ENCODE measurements at regions not wholly inside any gene's neighbourhood (a gene's known extent, or its start where the extent isn't known, plus 50 kb on each side); places are given as distances from the start of the nearest gene placed in this dataset.

DNA sequence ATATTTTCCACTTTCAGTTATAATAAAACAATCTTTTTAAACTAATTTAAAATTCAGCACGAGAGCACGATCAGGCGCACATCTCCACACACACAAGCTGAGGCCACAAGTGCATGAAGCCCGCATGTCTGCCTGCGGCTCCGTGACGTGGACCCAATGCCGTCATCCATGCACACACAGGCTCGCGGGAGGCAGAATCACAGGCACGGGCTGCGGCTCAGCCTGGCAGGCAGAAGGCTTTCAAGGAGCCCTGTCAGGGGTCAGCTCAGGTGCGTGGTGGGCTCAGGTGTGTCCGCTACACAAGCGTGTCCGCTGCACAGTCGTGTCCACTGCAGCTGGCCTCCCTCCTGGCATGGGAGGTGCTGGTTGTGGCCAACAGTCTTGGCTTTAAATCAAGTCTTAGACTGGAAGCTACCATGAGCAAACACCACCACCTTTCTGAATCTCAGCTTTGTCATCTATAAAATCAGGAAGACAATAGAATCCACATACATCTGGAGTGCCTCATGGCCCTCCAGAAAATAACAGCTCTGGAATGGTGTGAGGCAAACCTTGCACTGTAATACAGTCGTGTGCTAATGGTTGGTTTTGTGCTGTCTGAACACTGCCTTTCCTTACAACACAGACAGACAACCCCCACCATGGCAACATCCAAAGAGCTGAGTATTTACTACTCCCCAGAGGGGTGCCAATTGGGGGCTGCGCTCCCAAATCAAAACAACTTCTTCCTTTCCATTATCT lies 210.1 kb downstream of the NDUFA10 start:
- TF ChIP-seq CTCF (conservative IDR thresholded peaks at IDR 0.05; ENCODE audit: low read depth in 2 of 2) (no peak), EZH2 (IDR thresholded peaks at IDR 0.05; ENCODE audit: low read depth, unreplicated experiment) (no peak), POLR2AphosphoS5 (IDR thresholded peaks at IDR 0.05; ENCODE audit: low read depth) (no peak), STAT1 (IDR thresholded peaks at IDR 0.05; ENCODE audit: unreplicated experiment) (no peak), JUNB (IDR thresholded peaks at IDR 0.05; ENCODE audit: unreplicated experiment) (no peak), ZNF114 (CRISPR knock-in tag; IDR thresholded peaks at IDR 0.05) (no peak), EZH2phosphoT487 (IDR thresholded peaks at IDR 0.05; ENCODE audit: unreplicated experiment) (no peak), CREB1 (CRISPR knock-in tag; IDR thresholded peaks at IDR 0.05; ENCODE audit: low read depth) (no peak)
- TF ChIP-seq, protein P1, sequence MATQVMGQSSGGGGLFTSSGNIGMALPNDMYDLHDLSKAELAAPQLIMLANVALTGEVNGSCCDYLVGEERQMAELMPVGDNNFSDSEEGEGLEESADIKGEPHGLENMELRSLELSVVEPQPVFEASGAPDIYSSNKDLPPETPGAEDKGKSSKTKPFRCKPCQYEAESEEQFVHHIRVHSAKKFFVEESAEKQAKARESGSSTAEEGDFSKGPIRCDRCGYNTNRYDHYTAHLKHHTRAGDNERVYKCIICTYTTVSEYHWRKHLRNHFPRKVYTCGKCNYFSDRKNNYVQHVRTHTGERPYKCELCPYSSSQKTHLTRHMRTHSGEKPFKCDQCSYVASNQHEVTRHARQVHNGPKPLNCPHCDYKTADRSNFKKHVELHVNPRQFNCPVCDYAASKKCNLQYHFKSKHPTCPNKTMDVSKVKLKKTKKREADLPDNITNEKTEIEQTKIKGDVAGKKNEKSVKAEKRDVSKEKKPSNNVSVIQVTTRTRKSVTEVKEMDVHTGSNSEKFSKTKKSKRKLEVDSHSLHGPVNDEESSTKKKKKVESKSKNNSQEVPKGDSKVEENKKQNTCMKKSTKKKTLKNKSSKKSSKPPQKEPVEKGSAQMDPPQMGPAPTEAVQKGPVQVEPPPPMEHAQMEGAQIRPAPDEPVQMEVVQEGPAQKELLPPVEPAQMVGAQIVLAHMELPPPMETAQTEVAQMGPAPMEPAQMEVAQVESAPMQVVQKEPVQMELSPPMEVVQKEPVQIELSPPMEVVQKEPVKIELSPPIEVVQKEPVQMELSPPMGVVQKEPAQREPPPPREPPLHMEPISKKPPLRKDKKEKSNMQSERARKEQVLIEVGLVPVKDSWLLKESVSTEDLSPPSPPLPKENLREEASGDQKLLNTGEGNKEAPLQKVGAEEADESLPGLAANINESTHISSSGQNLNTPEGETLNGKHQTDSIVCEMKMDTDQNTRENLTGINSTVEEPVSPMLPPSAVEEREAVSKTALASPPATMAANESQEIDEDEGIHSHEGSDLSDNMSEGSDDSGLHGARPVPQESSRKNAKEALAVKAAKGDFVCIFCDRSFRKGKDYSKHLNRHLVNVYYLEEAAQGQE (IDR thresholded peaks at IDR 0.05; ENCODE audit: unreplicated experiment) = no peak
- TF ChIP-seq, protein P2, sequence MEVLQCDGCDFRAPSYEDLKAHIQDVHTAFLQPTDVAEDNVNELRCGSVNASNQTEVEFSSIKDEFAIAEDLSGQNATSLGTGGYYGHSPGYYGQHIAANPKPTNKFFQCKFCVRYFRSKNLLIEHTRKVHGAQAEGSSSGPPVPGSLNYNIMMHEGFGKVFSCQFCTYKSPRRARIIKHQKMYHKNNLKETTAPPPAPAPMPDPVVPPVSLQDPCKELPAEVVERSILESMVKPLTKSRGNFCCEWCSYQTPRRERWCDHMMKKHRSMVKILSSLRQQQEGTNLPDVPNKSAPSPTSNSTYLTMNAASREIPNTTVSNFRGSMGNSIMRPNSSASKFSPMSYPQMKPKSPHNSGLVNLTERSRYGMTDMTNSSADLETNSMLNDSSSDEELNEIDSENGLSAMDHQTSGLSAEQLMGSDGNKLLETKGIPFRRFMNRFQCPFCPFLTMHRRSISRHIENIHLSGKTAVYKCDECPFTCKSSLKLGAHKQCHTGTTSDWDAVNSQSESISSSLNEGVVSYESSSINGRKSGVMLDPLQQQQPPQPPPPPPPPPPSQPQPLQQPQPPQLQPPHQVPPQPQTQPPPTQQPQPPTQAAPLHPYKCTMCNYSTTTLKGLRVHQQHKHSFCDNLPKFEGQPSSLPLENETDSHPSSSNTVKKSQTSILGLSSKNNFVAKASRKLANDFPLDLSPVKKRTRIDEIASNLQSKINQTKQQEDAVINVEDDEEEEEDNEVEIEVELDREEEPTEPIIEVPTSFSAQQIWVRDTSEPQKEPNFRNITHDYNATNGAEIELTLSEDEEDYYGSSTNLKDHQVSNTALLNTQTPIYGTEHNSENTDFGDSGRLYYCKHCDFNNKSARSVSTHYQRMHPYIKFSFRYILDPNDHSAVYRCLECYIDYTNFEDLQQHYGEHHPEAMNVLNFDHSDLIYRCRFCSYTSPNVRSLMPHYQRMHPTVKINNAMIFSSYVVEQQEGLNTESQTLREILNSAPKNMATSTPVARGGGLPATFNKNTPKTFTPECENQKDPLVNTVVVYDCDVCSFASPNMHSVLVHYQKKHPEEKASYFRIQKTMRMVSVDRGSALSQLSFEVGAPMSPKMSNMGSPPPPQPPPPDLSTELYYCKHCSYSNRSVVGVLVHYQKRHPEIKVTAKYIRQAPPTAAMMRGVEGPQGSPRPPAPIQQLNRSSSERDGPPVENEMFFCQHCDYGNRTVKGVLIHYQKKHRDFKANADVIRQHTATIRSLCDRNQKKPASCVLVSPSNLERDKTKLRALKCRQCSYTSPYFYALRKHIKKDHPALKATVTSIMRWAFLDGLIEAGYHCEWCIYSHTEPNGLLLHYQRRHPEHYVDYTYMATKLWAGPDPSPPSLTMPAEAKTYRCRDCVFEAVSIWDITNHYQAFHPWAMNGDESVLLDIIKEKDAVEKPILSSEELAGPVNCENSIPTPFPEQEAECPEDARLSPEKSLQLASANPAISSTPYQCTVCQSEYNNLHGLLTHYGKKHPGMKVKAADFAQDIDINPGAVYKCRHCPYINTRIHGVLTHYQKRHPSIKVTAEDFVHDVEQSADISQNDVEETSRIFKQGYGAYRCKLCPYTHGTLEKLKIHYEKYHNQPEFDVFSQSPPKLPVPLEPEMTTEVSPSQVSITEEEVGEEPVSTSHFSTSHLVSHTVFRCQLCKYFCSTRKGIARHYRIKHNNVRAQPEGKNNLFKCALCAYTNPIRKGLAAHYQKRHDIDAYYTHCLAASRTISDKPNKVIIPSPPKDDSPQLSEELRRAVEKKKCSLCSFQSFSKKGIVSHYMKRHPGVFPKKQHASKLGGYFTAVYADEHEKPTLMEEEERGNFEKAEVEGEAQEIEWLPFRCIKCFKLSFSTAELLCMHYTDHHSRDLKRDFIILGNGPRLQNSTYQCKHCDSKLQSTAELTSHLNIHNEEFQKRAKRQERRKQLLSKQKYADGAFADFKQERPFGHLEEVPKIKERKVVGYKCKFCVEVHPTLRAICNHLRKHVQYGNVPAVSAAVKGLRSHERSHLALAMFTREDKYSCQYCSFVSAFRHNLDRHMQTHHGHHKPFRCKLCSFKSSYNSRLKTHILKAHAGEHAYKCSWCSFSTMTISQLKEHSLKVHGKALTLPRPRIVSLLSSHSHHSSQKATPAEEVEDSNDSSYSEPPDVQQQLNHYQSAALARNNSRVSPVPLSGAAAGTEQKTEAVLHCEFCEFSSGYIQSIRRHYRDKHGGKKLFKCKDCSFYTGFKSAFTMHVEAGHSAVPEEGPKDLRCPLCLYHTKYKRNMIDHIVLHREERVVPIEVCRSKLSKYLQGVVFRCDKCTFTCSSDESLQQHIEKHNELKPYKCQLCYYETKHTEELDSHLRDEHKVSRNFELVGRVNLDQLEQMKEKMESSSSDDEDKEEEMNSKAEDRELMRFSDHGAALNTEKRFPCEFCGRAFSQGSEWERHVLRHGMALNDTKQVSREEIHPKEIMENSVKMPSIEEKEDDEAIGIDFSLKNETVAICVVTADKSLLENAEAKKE (CRISPR knock-in tag; IDR thresholded peaks at IDR 0.05) = no peak
